HG02678 (cell line): ENCODE measurements at regions not wholly inside any gene's neighbourhood (a gene's known extent, or its start where the extent isn't known, plus 50 kb on each side); places are given as distances from the start of the nearest gene placed in this dataset.
"Not testable (repeated sequence)": the region's sequence is repeated elsewhere in the genome, so short reads cannot be mapped to it uniquely, and the experiment has no call there.

Experiments
- ATAC-seq: cut with Tn5 transposase; IDR thresholded peaks from one replicate; pipeline ENCODE4 v1.9.1; 2021; ENCODE audit warnings: mild to moderate bottlenecking, moderate library complexity; ENCODE audit not compliant: unreplicated experiment

DNA sequence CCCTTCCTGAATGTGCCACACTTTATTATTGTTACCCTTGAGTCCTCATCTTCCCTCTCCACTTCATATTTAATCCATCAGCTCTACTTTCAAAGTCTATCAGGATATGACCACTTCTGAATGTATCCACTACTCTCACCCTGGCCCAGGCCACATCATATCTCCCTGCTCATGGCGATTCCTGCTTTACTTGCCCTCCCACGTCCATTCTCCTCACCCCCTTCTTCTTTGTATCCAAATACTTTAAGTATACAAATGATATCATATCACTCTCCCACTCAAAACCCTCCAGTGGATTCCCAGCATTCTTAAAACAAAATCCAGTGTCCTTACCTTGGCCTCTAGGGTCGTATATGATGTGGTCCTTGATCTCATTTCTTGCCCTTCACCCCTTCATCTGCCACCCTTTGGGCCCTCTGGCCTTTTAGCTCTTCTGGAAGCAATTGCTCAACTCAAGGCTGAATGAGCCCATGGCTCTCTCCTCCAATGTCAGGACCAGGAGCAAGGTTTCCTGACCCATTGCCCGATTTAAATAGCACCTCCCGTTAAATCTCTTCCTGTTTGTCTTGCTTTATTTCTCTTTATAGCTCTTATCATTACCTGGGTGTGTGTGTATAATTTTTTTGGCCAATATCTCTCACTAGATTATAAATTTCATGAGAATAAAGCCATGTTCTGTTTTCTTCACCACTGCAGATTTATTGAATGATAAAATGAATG, 205.9 kb upstream of the ECI2 start:
- ATAC-seq: no peak

DNA sequence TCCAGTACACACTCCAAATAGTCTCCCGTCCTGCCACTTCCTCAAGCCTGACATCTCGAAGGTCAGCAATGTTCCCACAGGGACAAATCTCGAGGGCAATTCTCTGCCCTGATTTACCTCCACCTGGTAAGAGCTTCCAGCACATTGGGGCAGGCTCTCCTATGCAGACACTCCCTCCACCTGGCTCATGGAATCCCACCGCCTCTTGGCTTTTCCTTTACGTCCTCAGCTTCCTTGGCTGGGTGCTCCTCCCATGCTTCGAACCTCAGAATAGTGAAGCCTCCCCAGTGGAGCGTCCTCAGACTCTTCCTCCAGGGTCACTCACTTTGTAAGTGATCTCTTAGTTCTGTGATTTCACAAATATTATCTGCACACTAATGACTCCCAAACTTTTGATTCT, 205.2 kb upstream of the ECI2 start:
- no peak for ATAC-seq

GRCh38 chr6:4338884-4339283, 203.5 kb upstream of the ECI2 start:
- ATAC-seq: no peak

GRCh38 chr6:4336778-4337442, 201.5 kb upstream of the ECI2 start:
- ATAC-seq: no peak

DNA sequence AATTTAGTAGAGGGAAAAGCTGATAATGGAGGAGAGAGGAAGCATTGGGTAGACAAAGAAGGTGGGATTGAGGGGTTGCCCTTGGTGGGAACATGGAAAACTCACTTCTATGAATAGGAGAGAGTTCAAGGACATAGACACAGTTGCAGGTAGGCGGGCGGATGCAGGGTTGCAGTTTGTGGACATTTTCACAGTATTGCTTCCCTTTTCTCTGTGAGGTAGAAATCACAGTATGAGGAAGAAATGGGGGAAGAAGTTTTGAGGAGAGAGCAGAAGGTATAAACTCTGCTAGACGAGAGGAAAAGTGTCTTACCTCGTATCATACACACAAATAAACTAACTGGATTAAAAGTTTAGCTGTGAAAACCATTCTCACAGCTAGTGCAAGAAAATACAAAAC, 200.7 kb upstream of the ECI2 start:
- no peak for ATAC-seq

- not testable (repeated sequence) for ATAC-seq
These were observed 198.9 kb upstream of the ECI2 start for GRCh38 chr6:4334158-4334740.

DNA sequence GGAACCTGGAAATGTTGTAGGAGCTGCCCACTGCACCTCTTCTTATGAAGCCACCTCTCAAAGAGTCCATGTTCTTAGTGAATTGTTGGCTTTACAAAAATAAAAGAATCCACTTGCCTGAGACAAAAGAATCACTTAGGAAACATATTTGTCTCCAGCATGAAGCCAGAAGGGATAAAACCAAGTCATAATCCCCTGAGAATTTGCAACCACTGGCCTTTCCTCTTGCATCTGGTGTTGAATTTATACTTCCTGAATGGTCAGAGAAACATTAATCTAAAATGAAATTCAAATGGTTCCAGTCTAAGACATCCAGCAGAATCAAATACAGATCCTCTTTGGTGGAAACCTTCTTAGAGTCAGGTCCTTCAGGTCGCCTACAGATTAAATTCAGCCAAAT, 192.5 kb upstream of the ECI2 start:
- no peak for ATAC-seq

GRCh38 chr6:4324746-4325145, 189.4 kb upstream of the ECI2 start:
- no peak for ATAC-seq

DNA sequence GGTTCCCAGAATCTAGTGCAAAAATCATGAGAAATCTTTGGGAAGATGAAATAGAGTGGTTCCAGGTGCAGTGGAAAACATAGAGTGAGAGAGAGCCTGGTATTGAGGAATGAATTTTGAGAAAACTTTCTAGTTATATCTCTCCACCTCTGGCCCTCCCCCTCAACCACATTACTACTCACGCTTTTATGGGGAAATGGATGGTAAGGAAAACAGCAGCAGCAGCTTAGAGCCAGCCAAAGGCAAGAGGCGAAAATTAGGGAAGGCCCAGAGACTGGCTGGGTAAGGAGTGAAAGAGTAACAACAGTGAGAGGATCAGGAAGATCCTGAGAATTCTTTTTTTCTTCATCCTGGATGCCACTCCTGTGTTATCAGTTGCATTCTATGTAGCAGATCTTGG, 187.9 kb upstream of the ECI2 start:
- ATAC-seq: no peak

GRCh38 chr6:4322846-4323309, 187.5 kb upstream of the ECI2 start:
- ATAC-seq: no peak

GRCh38 chr6:4322134-4322845, 186.9 kb upstream of the ECI2 start:
- ATAC-seq: no peak

- no peak for ATAC-seq
These were observed 185.5 kb upstream of the ECI2 start for GRCh38 chr6:4320860-4321259.

GRCh38 chr6:4319981-4320683, 184.8 kb upstream of the ECI2 start:
- no peak for ATAC-seq

DNA sequence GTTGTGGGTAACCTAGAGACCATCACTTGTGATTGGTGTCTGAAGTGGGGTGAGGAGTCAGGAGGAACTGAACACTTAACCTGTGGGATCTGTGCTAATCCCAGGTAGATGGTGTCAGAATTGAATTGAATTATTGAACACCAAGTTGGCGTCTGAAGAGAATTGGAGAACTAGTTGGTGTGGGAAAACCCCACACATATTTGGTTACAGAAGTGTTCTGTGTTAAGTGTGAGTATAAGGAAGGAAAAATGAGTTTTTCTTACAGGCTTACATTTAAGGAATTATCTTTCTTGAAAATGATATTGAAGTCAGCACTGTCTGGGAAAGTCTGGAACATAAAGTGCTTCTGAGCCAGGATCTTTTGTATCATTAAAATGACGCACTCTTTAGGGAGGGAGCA, 182.9 kb upstream of the ECI2 start:
- no peak for ATAC-seq

DNA sequence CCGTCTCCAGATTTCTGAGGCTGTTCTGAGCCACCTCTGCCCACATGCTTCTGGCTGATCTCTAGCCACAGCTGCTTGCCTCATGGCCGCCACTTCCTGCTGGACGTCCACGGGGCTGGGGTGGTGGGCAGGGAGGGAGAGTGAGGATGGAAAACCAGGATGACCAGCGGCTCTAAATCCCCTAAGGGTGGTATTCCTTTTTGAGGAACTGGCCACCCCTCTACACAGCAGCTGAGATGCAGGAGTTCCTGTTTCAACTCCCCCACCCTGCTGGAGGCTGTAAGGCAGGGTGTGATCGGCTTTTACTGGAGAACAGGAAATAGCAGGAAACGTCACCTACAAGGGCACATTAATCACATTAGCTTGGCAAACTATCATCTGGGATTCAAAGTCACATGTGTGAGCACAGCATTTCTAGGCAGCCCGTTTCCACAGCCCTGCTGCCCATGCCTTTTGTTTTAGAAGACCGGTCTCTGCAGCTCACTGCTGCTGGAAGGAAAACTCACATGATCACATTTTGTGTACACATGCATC, 181.6 kb upstream of the ECI2 start:
- ATAC-seq: no peak

DNA sequence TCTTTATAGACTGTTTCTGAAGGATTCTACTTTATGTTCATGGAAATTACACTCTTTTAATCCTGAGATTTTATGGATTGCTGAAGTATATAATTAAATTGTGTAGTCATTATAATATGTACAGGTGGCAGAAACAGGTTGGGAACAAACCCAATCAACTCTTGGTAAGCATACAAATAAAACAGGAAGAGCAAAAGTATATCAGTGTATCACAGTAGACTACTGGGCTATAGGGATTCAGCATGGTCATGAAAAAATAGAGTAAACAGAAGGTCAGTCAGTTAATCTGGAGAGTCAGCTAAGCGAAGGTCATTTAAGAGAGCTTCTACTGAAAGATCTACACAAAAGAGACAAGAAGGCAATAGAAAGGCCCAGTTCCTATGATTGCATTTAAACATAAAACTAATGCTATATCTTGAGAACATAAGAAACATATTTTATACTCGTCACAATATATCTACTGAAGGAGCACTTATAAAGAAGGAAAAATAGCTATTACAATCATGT, 178.9 kb upstream of the ECI2 start:
- ATAC-seq: no peak

DNA sequence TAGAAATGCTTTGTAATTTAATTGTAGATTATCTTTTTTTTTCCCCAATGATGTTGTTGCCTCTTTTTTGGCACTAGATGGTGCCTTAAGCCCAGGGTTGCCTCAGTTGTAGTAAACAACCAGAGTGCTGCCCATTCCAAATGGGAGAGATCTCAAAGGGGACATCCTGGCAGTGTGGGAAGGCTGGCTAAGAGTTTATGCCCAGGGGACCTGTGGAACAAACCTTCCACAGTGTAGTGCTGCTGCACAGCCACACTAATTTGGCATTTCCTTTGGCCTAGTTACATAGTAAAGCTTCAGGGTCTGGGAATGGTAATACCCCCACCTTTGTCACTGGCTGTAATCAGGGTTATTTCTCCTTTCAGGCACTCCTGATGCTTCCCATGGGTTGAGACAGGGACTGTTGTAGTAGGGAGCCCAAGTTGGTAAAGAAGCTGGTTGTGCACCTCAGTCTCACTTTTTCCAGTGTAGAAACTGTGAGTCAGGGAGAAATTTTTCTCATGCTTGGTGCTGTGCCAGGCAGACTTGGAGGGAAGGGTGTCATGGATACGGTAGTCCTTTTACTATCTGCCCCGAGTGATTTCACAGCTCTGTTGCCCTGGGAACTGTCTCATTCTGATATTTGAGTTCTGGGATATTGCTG, 177.8 kb upstream of the ECI2 start:
- no peak for ATAC-seq

DNA sequence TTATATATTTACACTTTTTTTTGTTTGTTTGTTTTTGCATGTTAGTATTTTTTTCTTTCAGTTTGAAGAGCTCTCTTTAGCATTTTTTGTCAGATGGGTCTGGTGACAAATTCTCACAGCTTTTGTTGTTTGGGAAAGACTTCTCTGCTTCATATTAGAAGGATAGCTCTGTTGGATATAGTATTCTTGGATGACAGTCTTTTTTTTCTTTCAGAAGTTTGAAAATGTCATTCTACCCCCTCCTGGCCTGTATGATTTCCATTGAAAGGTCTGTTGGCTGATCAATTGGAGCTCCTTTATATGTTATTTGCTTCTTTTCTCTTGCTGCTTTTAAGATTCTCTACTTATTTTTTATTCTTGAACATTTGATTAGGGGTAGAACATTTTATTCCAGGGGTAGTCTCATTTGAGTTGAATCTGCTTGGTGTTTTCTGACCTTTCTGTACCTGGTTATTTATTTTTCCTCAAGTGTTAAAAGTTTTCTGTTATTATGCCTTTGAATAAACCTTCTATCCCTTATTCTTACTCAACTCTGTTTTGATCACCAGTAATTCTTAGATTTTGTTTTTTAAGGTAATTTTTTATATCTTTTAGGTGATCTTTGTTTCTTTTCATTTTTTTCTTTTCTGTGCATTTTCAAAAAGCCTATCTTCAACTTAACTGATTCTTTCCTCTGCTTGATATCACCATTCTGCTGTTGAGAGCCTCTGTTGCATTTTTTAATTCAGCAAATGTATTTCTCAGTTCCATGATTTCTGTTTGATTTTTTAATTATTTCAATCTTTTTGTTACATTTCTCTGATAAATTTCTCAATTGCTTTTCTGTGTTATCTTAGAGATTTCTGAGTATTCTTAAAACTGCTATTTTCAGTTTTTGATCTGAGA, 176.8 kb upstream of the ECI2 start:
- ATAC-seq: no peak

GRCh38 chr6:4309540-4309939, 174.2 kb upstream of the ECI2 start:
- ATAC-seq: no peak
